T-cell (primary cell): ENCODE measurements at regions not wholly inside any gene's neighbourhood (a gene's known extent, or its start where the extent isn't known, plus 50 kb on each side); places are given as distances from the start of the nearest gene placed in this dataset.

Experiments
- ATAC-seq, 4 experiments: fragments of 200-7000 bp in 3 of 4; fragments of 150-1000 bp in 1 of 4; cut with Tn5 transposase; replicated peaks in 1 of 4; 1 replicate in 3 of 4; 2 replicates in 1 of 4; pipeline ENCODE4 v1.10.0; 2021; ENCODE audit warnings: moderate library complexity in 3 of 4, mild to moderate bottlenecking in 2 of 4, moderate number of reproducible peaks in 1 of 4
- CTCF ChIA-PET, 2 donors: fragments of 300-600 bp; sonication (Branson Sonifier 250); formaldehyde crosslinking; loops; one replicate each; lab custom pipeline; 2022; ENCODE audit warnings: antibody characterized with exemption in 2 of 2; lab: Charles Lee
- POLR2A ChIA-PET, 2 donors: fragments of 300-600 bp; sonication (Branson Sonifier 250); formaldehyde crosslinking; loops; one replicate each; lab custom pipeline; 2022; ENCODE audit warnings: antibody characterized with exemption in 2 of 2; lab: Charles Lee
- DNase-seq, 35 experiments: peaks; one replicate each; pipeline versions ENCODE4 v3.0.0 to v3.0.0-alpha.2; 2013 to 2023
- H3K27ac ChIP-seq: one replicate; pipeline ENCODE4 v1.5.1; 2013; ENCODE audit warnings: low read length
- H3K27me3 ChIP-seq, 2 experiments: replicated peaks in 1 of 2; 1 replicate in 1 of 2; 2 replicates in 1 of 2; pipeline versions ENCODE4 v1.6.1 to v1.7.0; 2013; ENCODE audit warnings: low read length in 1 of 2, mixed read lengths in 1 of 2; ENCODE audit not compliant: control insufficient read depth in 2 of 2, insufficient read depth in 2 of 2; ENCODE audit errors: extremely low read depth in 1 of 2
- H3K36me3 ChIP-seq, 2 donors: 1 replicate in 1 of 2; 2 replicates in 1 of 2; pipeline versions ENCODE4 v1.6.1 to v1.7.0; 2013; ENCODE audit warnings: low read length in 1 of 2; ENCODE audit not compliant: control insufficient read depth in 2 of 2, insufficient read depth in 1 of 2; ENCODE audit errors: extremely low read depth in 1 of 2
- H3K4me1 ChIP-seq, 2 experiments: 1 replicate in 1 of 2; 2 replicates in 1 of 2; pipeline versions ENCODE4 v1.6.1 to v1.7.0; 2013; ENCODE audit warnings: low read length in 2 of 2, mixed read lengths in 1 of 2; ENCODE audit not compliant: insufficient read depth in 2 of 2, control insufficient read depth in 1 of 2; ENCODE audit errors: extremely low read depth in 1 of 2
- H3K4me3 ChIP-seq, 2 donors: 1 replicate in 1 of 2; 2 replicates in 1 of 2; pipeline versions ENCODE4 v1.5.1 to v1.7.0; 2013; ENCODE audit warnings: mild to moderate bottlenecking in 2 of 2, low read length in 1 of 2, moderate library complexity in 1 of 2; ENCODE audit not compliant: control insufficient read depth in 1 of 2; ENCODE audit errors: extremely low read depth in 1 of 2
- H3K9me3 ChIP-seq: 2 replicates; pipeline ENCODE4 v1.7.0; 2013
- H3K27ac Mint-ChIP-seq, 2 donors: one replicate each; pipeline ENCODE4 v1.8.0; 2020 to 2021; ENCODE audit warnings: mild to moderate bottlenecking in 2 of 2, mixed read lengths in 2 of 2
- H3K27me3 Mint-ChIP-seq, 2 donors: one replicate each; pipeline ENCODE4 v1.8.0; 2021 to 2022; ENCODE audit warnings: mixed read lengths in 2 of 2
- H3K36me3 Mint-ChIP-seq: one replicate; pipeline ENCODE4 v1.8.0; 2021; ENCODE audit warnings: mixed read lengths
- H3K4me1 Mint-ChIP-seq, 3 donors: one replicate each; pipeline ENCODE4 v1.8.0; 2020 to 2022; ENCODE audit warnings: mixed read lengths in 3 of 3, mild to moderate bottlenecking in 1 of 3
- H3K4me3 Mint-ChIP-seq, 3 donors: one replicate each; pipeline ENCODE4 v1.8.0; 2020 to 2022; ENCODE audit warnings: mild to moderate bottlenecking in 3 of 3, mixed read lengths in 3 of 3, moderate library complexity in 3 of 3
- H3K9me3 Mint-ChIP-seq, 3 donors: one replicate each; pipeline ENCODE4 v1.8.0; 2020 to 2022; ENCODE audit warnings: mixed read lengths in 3 of 3
- WGBS: methylation state at CpG from one replicate; pipeline ENCODE4 v1.1.5; 2013; ENCODE audit warnings: missing lambda C conversion rate; ENCODE audit not compliant: insufficient coverage; 5-methylcytosine and 5-hydroxymethylcytosine counted together

- peaks cover 3 to 10% (median 4%) of the 10 kb centered on the region in 3 donors for H3K9me3 Mint-ChIP-seq
- H3K27me3 ChIP-seq: no peaks in the 10 kb centered on the region
- POLR2A ChIA-PET: interaction anchor here in 1 of 2 donors (0.6 kb wide), 1 partner anchor 16 kb away, joined by 3 read pairs; no protein-coding TSS in a partner anchor
- WGBS: no CpG with 5 or more reads among the region's 7 CpGs
- no peaks in the 10 kb centered on the region for H3K36me3 Mint-ChIP-seq
- no peaks in the 10 kb centered on the region for H3K27me3 Mint-ChIP-seq
- no peaks in the 10 kb centered on the region for H3K4me1 Mint-ChIP-seq
- DNase-seq (no peak), ATAC-seq (no peak)
- no peak overlapping the region for H3K27ac Mint-ChIP-seq
- no peaks in the 10 kb centered on the region for H3K9me3 ChIP-seq
- H3K4me3 ChIP-seq: no peak overlapping the region
- no peak overlapping the region for H3K27ac ChIP-seq
- H3K4me3 Mint-ChIP-seq: no peak overlapping the region
- H3K36me3 ChIP-seq: no peaks in the 10 kb centered on the region
- CTCF ChIA-PET: no interaction called here
- H3K4me1 ChIP-seq: no peaks in the 10 kb centered on the region
These were observed 274.0 kb upstream of the FIGN start for GRCh38 chr2:164009756-164010337.

GRCh38 chr2:164008752-164009151 is 272.9 kb upstream of the FIGN start:
- no peak for ATAC-seq
- Mint-ChIP-seq H3K36me3 (no peaks in the 10 kb centered on the region), H3K9me3 (peaks cover 7 to 10% (median 9%) of the 10 kb centered on the region in 3 donors), H3K27ac (no peak overlapping the region), H3K4me3 (no peak overlapping the region), H3K4me1 (no peaks in the 10 kb centered on the region), H3K27me3 (no peaks in the 10 kb centered on the region)
- no peak overlapping the region for H3K4me3 ChIP-seq
- 43% methylated on average over 2 of the region's 4 CpGs for WGBS
- POLR2A ChIA-PET: no interaction called here
- no peaks in the 10 kb centered on the region for H3K27me3 ChIP-seq
- no peaks in the 10 kb centered on the region for H3K9me3 ChIP-seq
- no peak overlapping the region for H3K27ac ChIP-seq
- H3K4me1 ChIP-seq: no peaks in the 10 kb centered on the region
- no peak for DNase-seq
- no peaks in the 10 kb centered on the region for H3K36me3 ChIP-seq
- CTCF ChIA-PET: no interaction called here

GRCh38 chr2:164006704-164007103 is 270.9 kb upstream of the FIGN start:
- WGBS: 80% methylated on average over 1 of the region's 2 CpGs
- ATAC-seq: no peak
- Mint-ChIP-seq H3K4me1 (no peaks in the 10 kb centered on the region), H3K9me3 (peaks cover 6 to 16% (median 10%) of the 10 kb centered on the region in 3 donors), H3K27ac (no peak overlapping the region), H3K4me3 (no peak overlapping the region), H3K36me3 (no peaks in the 10 kb centered on the region), H3K27me3 (no peaks in the 10 kb centered on the region)
- DNase-seq: no peak
- POLR2A ChIA-PET: no interaction called here
- no peaks in the 10 kb centered on the region for H3K9me3 ChIP-seq
- H3K4me3 ChIP-seq: no peak overlapping the region
- H3K36me3 ChIP-seq: no peaks in the 10 kb centered on the region
- CTCF ChIA-PET: no interaction called here
- no peaks in the 10 kb centered on the region for H3K4me1 ChIP-seq
- no peak overlapping the region for H3K27ac ChIP-seq
- H3K27me3 ChIP-seq: no peaks in the 10 kb centered on the region

- Mint-ChIP-seq H3K27me3 (no peaks in the 10 kb centered on the region), H3K9me3 (peaks cover 2 to 13% (median 4%) of the 10 kb centered on the region in 3 donors), H3K4me1 (no peaks in the 10 kb centered on the region), H3K36me3 (no peaks in the 10 kb centered on the region), H3K4me3 (no peak overlapping the region), H3K27ac (no peak overlapping the region)
- DNase-seq: no peak
- Histone ChIP-seq H3K27ac (no peak overlapping the region), H3K36me3 (no peaks in the 10 kb centered on the region), H3K4me3 (no peak overlapping the region), H3K9me3 (no peaks in the 10 kb centered on the region), H3K4me1 (no peaks in the 10 kb centered on the region), H3K27me3 (no peaks in the 10 kb centered on the region)
- POLR2A ChIA-PET: no interaction called here
- WGBS: no CpG with 5 or more reads among the region's 2 CpGs
- CTCF ChIA-PET: no interaction called here
- no peak for ATAC-seq
These were observed 264.4 kb upstream of the FIGN start for GRCh38 chr2:164000176-164000575.

- Histone ChIP-seq H3K4me1 (no peaks in the 10 kb centered on the region), H3K27me3 (no peaks in the 10 kb centered on the region), H3K9me3 (no peaks in the 10 kb centered on the region), H3K36me3 (no peaks in the 10 kb centered on the region), H3K27ac (no peak overlapping the region), H3K4me3 (no peak overlapping the region)
- no peak for DNase-seq
- no CpG with 5 or more reads among the region's 4 CpGs for WGBS
- ChIA-PET CTCF (no interaction called here), POLR2A (no interaction called here)
- Mint-ChIP-seq H3K9me3 (peaks cover 0 to 5% (median 2%) of the 10 kb centered on the region in 3 donors), H3K36me3 (no peaks in the 10 kb centered on the region), H3K4me1 (no peaks in the 10 kb centered on the region), H3K4me3 (no peak overlapping the region), H3K27me3 (no peaks in the 10 kb centered on the region), H3K27ac (no peak overlapping the region)
- no peak for ATAC-seq
These were observed 261.7 kb upstream of the FIGN start for GRCh38 chr2:163997466-163997865.

- Histone ChIP-seq H3K27me3 (no peaks in the 10 kb centered on the region), H3K36me3 (no peaks in the 10 kb centered on the region), H3K4me1 (no peaks in the 10 kb centered on the region), H3K9me3 (no peaks in the 10 kb centered on the region), H3K4me3 (no peak overlapping the region), H3K27ac (no peak overlapping the region)
- Mint-ChIP-seq H3K36me3 (no peaks in the 10 kb centered on the region), H3K4me1 (no peaks in the 10 kb centered on the region), H3K27me3 (no peaks in the 10 kb centered on the region), H3K4me3 (no peak overlapping the region), H3K27ac (no peak overlapping the region), H3K9me3 (peaks cover 0 to 2% (median 0%) of the 10 kb centered on the region in 3 donors)
- DNase-seq (no peak), ATAC-seq (no peak)
- no CpG with 5 or more reads among the region's 2 CpGs for WGBS
- CTCF ChIA-PET: no interaction called here
- POLR2A ChIA-PET: no interaction called here
These were observed 254.7 kb upstream of the FIGN start for GRCh38 chr2:163990541-163990940.

- H3K36me3 ChIP-seq: no peaks in the 10 kb centered on the region
- ChIA-PET POLR2A (no interaction called here), CTCF (no interaction called here)
- no peaks in the 10 kb centered on the region for H3K9me3 ChIP-seq
- H3K9me3 Mint-ChIP-seq: peaks cover 0 to 2% (median 0%) of the 10 kb centered on the region in 3 donors
- DNase-seq (no peak), ATAC-seq (no peak)
- H3K27ac ChIP-seq: no peak overlapping the region
- H3K4me3 Mint-ChIP-seq: no peak overlapping the region
- no peaks in the 10 kb centered on the region for H3K4me1 ChIP-seq
- H3K27ac Mint-ChIP-seq: no peak overlapping the region
- no peaks in the 10 kb centered on the region for H3K36me3 Mint-ChIP-seq
- no peaks in the 10 kb centered on the region for H3K4me1 Mint-ChIP-seq
- no peak overlapping the region for H3K4me3 ChIP-seq
- H3K27me3 ChIP-seq: no peaks in the 10 kb centered on the region
- 80% methylated on average over 1 of the region's 4 CpGs for WGBS
- H3K27me3 Mint-ChIP-seq: no peaks in the 10 kb centered on the region
These were observed 254.3 kb upstream of the FIGN start for GRCh38 chr2:163990101-163990500.
